ENCODE measurements at regions not wholly inside any gene's neighbourhood (a gene's known extent, or its start where the extent isn't known, plus 50 kb on each side); places are given as distances from the start of the nearest gene placed in this dataset.

GRCh38 chr10:131700032-131700431, 200.8 kb upstream of the PPP2R2D start:
- Histone ChIP-seq H3K4me1 (ENCODE audit: control insufficient read depth in 1 of 2, insufficient read depth in 2 of 2, low read length in 2 of 2) (no peaks in the 10 kb centered on the region), H4K20me1 (ENCODE audit: insufficient read depth, low read length) (no peaks in the 10 kb centered on the region), H3K27ac (ENCODE audit: low read depth in 1 of 2, low read length in 2 of 2) (no peak overlapping the region), H3K9ac (ENCODE audit: insufficient read depth, low read length, poor library complexity, severe bottlenecking) (no peak overlapping the region), H3K9me3 (replicated peaks in 1 of 2; ENCODE audit: control insufficient read depth in 1 of 2, insufficient read depth in 1 of 2, low read length in 2 of 2) (no peaks in the 10 kb centered on the region), H3K27me3 (ENCODE audit: control insufficient read depth in 2 of 2, insufficient read depth in 2 of 2, low read length in 2 of 2) (no peaks in the 10 kb centered on the region), H3K4me2 (replicated peaks; ENCODE audit: extremely low read depth, low read length, poor library complexity, severe bottlenecking) (no peak overlapping the region), H3K4me3 (replicated peaks in 1 of 3; ENCODE audit: low read depth in 2 of 3, low read length in 3 of 3) (no peak overlapping the region), H3K79me2 (ENCODE audit: insufficient read depth, low read length) (no peaks in the 10 kb centered on the region), H2AFZ (ENCODE audit: insufficient read depth, low read depth, low read length, poor library complexity, severe bottlenecking) (no peak overlapping the region), H3K36me3 (replicated peaks in 1 of 2; ENCODE audit: control insufficient read depth in 1 of 2, insufficient read depth in 2 of 2, low read length in 2 of 2) (no peaks in the 10 kb centered on the region)
- peaks cover 0 to 3% (median 0%) of the 10 kb centered on the region in 7 donors for H3K9me3 Mint-ChIP-seq
- no peaks in the 10 kb centered on the region for H3K4me1 Mint-ChIP-seq
- no peak for TF ChIP-seq CTCF (IDR thresholded peaks at IDR 0.05)
- peaks cover 3 to 6% (median 5%) of the 10 kb centered on the region in 3 donors for H3K27me3 Mint-ChIP-seq (ENCODE audit: low read depth in 3 of 3)
- intact Hi-C loops (cut with micrococcal nuclease), result no loop called here
- WGBS (ENCODE audit: insufficient coverage), result 73% methylated on average over 7 of the region's 7 CpGs
- no peak for DNase-seq
- peak overlapping the region in 1 of 7 donors; percentile 57 for H3K27ac Mint-ChIP-seq
- no peak overlapping the region for H3K4me3 Mint-ChIP-seq
- no peaks in the 10 kb centered on the region for H3K36me3 Mint-ChIP-seq

GRCh38 chr10:131700506-131700905, 200.3 kb upstream of the PPP2R2D start:
- Histone ChIP-seq H3K36me3 (replicated peaks in 1 of 2; ENCODE audit: control insufficient read depth in 1 of 2, insufficient read depth in 2 of 2, low read length in 2 of 2) (no peaks in the 10 kb centered on the region), H3K9me3 (replicated peaks in 1 of 2; ENCODE audit: control insufficient read depth in 1 of 2, insufficient read depth in 1 of 2, low read length in 2 of 2) (no peaks in the 10 kb centered on the region), H2AFZ (ENCODE audit: insufficient read depth, low read depth, low read length, poor library complexity, severe bottlenecking) (no peak overlapping the region), H3K4me2 (replicated peaks; ENCODE audit: extremely low read depth, low read length, poor library complexity, severe bottlenecking) (no peak overlapping the region), H3K79me2 (ENCODE audit: insufficient read depth, low read length) (no peaks in the 10 kb centered on the region), H3K27me3 (ENCODE audit: control insufficient read depth in 2 of 2, insufficient read depth in 2 of 2, low read length in 2 of 2) (no peaks in the 10 kb centered on the region), H3K4me3 (replicated peaks in 1 of 3; ENCODE audit: low read depth in 2 of 3, low read length in 3 of 3) (no peak overlapping the region), H4K20me1 (ENCODE audit: insufficient read depth, low read length) (no peaks in the 10 kb centered on the region), H3K4me1 (ENCODE audit: control insufficient read depth in 1 of 2, insufficient read depth in 2 of 2, low read length in 2 of 2) (no peaks in the 10 kb centered on the region), H3K9ac (ENCODE audit: insufficient read depth, low read length, poor library complexity, severe bottlenecking) (no peak overlapping the region), H3K27ac (ENCODE audit: low read depth in 1 of 2, low read length in 2 of 2) (no peak overlapping the region)
- Mint-ChIP-seq H3K27me3 (ENCODE audit: low read depth in 3 of 3) (peaks cover 3 to 6% (median 5%) of the 10 kb centered on the region in 3 donors), H3K36me3 (no peaks in the 10 kb centered on the region), H3K27ac (no peak overlapping the region), H3K4me3 (no peak overlapping the region), H3K9me3 (peaks cover 0 to 3% (median 0%) of the 10 kb centered on the region in 7 donors), H3K4me1 (no peaks in the 10 kb centered on the region)
- intact Hi-C loops (cut with micrococcal nuclease), result no loop called here
- no peak for TF ChIP-seq CTCF (IDR thresholded peaks at IDR 0.05)
- 75% methylated on average over 9 of the region's 10 CpGs for WGBS (ENCODE audit: insufficient coverage)
- no peak for DNase-seq

Data from CD14-positive monocyte (primary cell).